ENCODE measurements at regions not wholly inside any gene's neighbourhood (a gene's known extent, or its start where the extent isn't known, plus 50 kb on each side); places are given as distances from the start of the nearest gene placed in this dataset.

DNA sequence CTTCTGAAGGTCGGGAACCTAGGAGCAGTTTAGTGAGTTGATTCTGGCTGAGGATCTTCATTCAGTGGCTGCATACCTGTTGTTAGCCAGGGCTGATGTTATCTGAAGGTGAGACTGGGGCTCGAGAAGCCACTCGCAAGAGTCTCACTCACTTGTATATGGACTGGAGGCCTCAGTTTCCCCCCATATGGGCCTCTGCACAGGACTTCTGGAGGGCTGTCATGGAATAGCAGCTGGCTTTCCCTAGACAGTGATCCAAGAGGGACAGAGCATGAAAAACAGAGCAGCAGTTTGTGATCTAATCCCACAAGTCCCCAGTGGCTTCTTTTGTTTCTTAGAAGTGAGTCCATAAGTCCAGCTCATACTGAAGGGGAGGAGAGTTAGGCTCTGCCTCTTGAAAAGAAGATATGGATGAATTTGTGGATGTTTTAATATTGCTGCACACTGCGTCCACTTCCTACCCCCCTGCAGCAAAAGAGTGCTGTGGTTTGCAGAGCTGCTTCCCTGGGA, 623.4 kb downstream of the CDH26 start:
- DNase-seq (ENCODE audit: low read depth), result no peak

DNA sequence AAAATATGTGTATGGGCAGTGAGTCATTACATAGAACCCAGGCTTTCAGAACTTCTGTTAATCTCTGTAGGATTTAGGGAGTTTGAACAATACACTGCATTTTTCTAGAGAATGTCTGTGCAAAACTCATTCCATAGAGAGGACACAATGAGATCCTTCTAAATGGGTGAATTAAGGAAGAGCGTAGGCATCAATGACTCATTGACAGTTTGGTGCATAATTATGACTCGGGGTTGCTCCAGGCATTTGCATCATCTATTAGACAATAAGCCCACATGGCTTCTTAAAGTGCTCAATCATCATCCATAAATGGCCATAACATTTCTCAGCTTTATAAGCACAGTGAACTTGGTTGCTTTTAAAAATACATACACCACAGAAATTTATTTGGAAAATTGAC, 625.5 kb downstream of the CDH26 start:
- DNase-seq (ENCODE audit: low read depth), result no peak

DNA sequence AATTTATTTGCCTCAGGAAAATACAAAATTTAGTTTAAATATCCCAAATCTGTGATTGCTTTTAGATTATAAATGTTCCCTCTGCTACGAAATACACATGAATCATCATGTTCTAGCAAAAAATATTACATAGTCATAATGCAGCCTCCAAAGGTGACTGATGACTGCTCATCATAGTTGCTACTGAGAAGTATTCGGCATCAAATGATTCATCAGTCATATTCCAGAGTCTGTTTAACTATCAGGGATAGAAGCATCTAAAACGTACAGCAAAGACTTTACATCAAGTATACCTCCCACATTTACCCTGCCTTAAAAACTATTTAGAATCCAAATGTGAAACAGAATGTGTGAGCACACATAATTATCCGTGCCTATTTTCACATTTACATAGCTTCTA, 626.0 kb downstream of the CDH26 start:
- DNase-seq (ENCODE audit: low read depth), result no peak

DNA sequence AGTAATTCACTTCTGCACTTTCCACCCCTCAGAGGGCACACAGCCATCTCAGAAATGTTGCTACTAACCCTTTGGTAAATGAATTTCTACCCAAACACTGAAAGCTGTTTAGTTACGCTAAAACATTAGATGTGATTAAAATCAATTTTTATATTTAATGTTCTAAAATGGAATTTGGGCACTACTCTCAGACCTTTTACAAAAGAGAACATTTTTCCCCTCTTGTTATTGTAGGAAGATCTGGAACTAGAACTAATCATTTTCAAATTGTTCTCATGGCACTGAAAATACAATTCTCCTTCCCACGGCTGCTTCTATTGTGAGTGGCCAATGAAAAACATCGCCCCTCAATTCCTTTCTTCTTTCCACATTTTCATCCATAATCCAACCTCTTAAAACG, 627.4 kb downstream of the CDH26 start:
- no peak for DNase-seq (ENCODE audit: low read depth)

DNA sequence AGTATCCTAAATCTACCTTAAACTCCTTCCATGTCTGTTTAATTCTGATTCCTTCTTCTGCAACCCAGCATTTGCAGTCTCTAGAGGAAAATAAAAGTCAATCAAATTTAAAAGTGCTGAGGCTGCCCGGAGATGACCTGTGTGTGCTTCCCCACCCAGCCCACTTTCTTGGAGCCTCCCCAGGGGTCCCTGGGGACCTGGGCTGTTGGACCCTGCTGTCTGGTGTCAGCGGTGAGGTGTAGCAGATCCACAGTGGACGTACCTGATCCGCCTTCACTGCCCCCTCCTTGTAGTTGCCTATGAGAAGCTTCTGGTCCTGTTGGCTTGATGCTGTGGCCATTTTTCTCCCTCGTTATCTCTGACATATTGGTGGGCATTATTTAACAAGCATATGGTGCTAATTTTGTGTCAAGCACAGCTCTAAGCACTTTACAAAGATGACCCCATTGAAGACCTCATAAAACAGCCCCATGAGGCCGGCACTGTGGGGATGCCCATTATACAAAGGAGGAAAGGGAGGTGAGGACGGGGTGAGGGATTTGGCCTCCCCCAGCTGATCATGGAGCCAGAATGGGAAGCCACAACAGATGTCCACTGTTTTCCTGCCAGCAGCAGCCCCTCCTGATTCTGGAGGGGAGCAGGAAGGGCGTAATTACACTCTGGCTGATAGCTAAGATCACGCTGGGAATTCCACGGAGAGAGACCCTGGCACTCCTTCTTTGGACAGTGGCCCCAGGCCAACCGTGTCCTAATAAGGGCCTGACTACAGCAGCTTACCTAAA, 628.2 kb downstream of the CDH26 start:
- no peak for DNase-seq (ENCODE audit: low read depth)

DNA sequence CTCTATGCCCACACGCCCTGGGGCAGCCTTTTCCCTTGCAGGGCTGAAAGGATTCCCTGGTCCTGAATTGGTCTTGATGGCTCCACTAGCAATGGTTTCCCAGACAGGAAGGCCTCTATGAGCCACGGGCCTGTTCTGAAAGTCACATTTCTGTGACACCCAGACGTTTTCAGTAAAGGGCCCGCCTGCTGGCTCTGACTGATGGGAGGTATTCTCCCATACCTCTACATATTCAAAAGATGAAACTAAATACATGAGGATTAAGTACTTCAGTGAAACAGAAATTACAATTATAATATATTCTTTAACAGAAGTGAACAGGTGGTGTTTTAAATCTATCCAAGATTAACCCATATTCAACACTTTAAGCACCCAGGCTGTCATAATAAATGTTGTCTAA, 629.8 kb downstream of the CDH26 start:
- no peak for DNase-seq (ENCODE audit: low read depth)

DNA sequence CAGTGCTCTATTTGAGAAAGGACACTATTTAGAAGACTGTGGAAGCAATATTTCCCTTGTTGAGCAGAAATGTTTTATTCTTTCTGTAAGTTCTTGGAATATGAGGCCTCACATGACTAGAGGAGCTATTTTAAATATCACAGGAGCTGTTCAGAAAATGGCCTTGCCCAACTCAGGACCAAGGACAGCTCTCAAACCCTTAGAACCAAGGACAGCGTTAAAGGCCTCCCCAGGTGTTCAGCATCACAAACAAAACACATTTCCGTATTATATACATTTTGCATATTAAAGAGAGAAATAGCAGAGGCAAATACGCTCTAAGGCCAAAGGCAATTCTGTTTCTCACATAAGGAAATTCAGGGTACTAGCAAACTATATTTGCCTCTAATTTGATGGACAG, 631.4 kb downstream of the CDH26 start:
- DNase-seq (ENCODE audit: low read depth), result no peak

DNA sequence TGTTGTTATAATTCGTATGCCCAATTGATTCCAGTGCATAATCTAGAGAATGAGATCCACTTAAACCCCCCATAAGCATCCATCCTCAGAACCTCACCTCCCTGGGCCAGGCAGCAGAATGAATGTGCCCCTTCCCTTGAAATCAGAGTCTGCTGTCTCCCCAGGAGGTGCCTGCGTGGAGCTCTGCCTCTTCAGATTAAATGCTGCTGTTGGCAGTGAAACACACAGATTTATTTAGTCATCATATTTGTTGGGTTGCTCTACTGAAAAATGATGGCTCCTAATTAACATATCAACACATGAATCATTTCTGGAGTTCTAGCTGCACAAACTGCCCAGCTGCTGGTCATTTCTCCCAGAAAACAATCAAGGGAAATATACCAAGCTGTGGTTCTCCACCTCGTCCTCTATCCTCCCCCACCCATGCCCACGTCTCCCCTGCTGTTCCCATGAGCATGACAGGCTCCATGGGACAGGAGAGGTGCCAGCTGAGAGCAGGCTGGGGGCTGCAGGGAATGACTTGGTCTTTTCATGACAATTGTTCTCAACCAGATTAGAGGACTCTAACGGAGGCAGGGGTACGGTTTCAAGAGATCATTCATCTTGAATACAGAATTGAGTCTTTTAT, 633.1 kb downstream of the CDH26 start:
- DNase-seq (ENCODE audit: low read depth), result no peak

DNA sequence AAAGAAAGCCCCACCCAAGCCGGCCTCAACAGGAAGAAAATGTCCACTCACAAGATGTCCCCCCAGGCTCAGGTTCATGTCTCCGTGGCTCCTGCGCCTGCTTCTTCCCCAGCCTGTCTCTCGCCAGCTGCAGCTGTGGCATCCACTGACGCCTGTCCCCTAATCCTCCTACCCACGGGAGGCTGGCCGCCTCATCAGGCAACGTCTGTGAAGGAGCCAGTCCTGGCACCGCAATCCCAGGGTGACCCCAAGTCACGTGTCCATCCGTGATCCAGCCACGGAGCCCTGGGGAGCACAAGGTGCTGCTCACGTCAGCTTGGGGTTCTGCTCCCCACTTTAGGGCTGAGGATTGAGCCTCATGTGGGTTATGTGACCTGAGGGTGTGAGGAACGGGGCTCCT, 640.3 kb downstream of the CDH26 start:
- no peak for DNase-seq (ENCODE audit: low read depth)

DNA sequence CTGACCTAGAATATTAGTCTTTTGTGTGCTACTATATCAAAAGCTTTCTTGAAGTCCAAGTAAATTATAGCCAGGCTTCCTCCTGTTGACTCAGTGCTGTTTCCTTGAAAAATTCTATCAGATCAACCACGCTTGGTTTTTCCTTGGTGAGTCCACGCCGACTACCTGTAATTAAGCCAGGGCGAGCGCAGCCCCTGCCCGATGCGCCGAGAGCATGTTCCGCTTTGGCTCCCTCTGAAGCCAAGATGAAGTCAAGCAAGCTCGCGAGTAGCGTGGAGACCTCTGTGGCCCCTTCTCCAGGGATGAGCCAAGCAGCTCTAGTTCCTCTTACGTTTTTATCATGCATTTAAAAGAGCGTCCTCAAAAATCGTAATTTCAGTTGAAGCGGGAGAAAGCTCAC, 641.2 kb downstream of the CDH26 start:
- DNase-seq (ENCODE audit: low read depth), result no peak

DNA sequence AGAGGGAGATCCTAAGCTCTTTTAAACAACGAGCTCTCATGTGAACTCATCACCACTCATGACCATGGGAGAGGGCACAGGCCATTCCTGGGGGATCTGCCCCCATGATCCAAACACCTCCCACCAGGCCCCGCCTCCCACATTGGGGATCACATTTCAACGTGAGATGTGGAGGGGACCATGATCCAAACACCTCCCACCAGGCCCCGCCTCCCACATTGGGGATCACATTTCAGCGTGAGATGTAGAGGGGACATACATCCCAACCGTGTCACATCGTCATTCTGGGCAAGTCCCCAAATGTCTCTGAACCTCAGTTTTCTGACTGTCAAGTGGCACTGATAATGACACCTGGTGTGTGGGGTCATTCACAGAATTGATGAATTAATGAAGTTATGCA, 641.8 kb downstream of the CDH26 start:
- DNase-seq (ENCODE audit: low read depth), result no peak

DNA sequence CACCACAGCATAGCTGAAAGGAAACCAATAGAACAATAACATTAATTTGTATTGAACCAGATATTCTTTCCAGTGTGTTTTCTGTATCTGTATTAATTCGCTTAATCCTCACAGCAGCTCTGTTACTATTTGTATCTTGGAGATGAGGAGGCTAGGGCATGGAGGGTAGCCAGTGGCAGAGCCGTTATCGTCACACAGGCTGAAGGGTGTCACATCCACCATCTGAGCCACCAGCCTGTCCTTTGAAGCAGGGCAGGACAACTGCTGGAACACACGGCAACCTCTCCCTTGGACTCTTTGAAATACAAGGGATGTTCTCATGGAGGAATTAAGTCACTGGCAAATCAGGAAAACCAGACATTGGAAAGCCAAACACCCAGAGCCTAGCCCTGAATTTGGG, 628.0 kb upstream of the CDH4 start:
- no peak for DNase-seq (ENCODE audit: low read depth)

DNA sequence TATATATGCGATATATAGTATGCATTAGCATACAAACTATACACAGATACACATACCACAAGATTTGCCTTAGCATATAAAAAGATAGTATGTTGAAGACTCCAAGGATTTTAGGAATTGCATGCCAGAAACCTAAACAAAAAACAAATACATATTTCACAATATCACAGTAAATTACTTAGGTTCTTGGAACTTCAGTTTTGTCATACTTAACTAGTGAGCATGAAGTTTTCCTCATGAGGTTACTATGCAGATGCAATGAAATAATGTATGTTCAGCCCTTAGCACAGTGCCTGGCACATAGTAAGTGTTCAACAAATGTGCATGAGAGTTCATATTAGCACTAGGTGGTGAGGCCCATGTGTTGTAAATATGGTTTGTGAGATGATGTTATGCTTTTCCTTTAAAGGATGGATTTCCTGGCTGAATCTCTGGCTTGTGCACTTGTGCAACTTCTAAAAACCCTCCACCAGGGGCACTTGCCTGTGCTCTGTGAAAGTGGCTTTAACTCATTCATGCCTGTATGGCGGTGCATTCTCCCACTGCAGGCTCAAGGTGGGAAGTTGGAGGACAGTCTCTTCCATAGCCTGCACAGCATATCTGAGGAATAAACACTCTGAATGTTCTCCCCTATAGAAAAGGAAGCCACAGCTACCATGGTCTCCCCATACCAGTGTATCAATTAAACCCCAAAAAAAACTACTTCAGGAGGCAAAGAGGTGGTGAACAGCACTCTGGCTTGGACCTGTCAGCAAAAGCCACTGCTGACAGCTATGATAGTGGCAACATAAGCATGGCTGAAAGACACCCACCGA, 624.1 kb upstream of the CDH4 start:
- DNase-seq (ENCODE audit: low read depth), result no peak

DNA sequence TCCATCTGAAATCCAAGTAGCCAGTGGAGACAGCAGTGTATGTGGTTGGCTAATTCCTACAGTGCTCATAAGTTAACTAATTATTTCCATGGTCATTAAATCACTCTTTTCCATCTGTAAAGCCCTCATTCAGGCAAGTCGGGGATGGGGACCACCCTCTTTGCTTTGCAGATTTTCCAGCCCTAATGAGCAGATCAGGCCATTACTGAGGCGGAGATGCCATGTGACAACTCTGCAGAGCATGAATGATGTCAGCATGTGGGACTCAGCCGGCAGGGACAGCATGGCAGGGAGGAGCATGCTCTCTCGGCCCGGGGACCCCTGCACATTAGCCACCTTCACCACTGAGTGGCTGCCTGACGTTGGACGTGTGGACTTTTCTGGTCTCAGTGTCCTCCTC, 623.3 kb upstream of the CDH4 start:
- DNase-seq (ENCODE audit: low read depth), result no peak

DNA sequence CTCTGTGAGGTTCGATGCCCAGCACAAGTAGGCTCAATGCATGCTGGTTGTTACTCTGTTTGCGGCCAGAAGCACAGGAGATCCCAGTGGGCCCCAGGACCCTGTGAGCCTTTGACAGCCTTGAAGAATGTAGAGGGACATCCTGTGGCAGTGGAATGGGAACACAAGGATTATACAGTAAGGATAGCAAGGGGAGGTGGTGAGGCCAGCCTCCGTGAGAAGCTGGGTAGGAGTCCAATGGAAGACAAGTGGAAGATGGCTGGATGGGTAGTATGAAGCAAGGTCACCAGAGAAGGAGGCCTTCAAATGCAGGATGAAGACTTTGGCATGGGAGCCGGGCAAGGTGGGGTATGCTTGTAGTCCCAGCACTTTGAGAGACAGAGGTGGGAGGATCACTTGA, 622.9 kb upstream of the CDH4 start:
- no peak for DNase-seq (ENCODE audit: low read depth)

DNA sequence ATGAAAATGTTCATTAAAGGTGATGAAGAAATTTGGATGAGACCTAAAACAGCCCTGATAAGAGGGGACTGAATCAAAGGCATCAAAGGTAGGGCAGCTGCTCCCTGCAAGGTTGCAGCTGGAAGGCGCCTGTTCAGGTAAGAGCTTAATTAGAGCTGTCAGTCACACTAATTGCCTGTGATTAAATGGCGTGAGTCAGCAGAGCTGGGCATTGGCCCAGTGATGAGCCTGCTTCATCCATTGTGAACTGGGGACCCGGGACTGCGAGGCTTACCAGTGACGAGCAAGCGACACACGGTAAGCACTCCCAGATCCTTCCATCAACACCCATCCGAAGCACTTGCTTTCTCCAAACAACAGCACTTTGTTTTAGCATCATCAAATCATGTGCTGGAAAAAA, 621.5 kb upstream of the CDH4 start:
- DNase-seq (ENCODE audit: low read depth), result no peak

DNA sequence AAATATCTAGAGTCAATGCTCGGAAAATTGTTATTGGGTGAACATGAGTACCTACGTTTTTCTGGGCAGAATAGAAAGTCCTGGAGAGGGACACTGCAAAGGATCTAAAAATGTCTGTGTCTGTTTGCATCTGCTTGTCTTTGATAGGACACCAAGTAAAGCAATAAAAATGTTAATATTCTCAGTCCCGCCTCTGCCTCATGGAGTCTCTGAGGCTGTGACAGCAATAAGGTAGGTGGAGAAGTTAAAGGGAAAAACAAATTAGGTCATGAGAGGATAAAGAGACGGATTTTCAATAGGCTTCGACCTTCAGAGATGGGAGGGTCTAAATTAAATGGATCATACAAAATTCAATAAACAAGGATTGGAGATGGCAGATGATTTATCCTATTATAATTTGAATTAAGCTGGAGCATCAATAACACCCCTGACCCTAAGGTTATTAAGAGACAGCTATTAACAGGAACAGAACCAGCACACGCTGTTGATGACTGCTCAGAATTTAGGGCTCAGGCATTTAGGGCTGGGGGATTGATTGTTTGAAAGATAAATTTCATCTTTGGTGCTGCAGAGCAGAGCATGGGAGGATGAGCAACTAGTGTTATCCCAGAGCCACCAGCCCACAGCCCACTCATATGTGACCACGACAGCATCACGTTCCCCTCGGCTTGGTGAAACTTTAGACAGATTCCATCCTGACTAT, 620.3 kb upstream of the CDH4 start:
- DNase-seq (ENCODE audit: low read depth), result no peak

DNA sequence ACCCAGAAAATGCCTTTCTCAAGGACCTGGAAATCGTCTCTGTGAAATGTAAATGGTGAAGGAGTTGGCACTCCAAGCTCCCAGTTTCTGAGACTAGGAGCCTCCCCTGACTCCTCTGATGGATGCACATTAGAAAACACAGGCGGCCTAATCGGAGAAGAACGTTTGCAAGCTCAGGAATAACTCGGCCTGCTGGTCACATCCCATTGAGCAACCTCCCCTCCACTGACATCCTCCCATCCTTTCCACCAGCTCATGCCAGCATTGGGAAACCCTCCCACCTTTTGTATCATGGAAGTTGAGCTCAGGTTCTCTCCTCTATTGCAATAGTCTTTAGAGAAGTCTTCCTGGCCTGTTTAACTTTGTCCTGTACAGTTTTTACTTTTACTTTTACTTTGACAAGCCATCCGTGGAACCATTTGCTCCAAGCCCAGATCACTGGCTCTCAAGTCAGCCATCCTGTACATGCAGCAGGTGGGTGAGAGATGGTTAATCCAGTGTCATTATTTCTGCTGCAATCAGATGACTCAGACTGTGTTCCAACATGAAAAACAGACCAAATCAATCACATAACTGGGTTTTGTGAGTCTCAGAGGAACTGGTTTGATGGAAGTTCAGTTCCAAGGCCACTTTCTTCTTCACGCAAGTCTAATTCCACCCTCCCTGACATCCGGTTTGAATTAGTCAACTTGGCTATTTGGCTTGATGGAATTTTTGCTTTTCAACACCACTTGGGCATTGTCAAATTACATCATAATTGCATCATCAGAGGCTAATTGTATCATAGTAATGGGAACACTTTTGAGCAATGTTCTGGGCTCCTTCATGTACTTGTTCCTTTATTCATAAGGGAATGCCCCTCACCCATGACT, 619.4 kb upstream of the CDH4 start:
- no peak for DNase-seq (ENCODE audit: low read depth)

DNA sequence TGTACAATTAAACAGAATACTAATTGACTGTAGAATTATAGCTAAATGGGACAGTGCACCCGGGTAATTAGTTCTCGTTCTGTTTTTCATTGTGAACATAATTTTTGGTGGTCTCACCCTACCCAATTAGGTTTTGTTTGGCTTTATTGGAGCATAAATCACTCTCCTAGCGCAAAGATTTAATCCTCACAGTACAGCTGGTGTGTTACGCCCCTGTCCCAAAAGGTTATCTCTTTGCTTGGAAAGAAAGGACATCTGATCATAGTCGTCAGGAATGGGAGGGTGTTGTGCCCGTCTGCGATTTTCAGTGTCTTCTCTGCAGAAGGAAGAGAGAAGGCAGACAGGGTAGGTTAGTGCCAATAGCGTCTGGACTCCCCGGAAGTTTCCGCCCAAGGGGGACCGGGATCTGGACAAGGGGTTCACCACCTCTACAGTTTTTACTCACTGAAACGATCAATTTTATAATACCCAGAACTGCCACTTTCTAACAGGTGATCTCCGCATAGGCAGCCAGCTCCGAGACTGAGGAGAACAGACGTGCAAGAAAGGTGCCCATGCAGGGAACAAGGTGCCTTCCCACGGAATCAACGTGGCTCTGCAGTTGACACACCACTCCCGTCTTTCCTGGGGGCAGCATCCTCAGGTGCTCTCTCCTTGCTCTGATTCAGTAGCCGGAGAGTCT, 617.4 kb upstream of the CDH4 start:
- no peak for DNase-seq (ENCODE audit: low read depth)

DNA sequence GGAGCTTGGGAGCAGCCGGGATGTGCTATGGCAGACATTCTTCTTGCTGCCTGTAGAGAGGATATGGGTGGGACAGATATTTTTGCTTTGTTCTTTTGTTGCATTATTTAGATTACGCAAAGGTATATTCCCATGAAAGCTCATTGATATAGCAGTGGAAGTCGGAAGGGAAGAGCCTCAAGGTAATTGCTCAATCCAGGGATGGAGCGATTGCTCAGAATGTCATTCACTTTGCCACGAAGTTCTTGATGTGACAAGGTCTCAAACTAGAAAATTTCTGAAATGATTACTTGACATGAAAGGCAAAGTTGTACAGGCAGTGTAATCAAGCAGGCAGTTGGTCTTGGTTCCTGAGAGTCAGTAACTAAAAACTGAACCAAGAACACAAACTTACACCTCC, 615.6 kb upstream of the CDH4 start:
- no peak for DNase-seq (ENCODE audit: low read depth)

DNA sequence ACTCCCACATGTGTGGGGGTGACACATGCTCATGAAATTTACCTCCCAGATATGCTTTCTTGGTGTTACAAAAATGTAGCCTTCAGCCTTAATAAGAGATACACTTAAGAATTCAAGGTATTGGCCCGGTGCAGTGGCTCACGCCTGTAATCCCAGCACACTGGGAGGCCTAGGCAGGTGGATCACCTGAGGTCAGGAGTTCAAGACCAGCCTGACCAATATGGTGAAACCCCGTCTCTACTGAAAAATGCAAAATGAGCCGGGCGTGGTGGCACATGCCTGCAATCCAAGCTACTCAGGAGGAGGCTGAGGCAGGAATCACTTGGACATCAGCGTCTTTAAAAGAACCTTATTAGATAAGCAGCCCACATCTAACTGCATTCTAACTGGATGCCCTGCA, 614.3 kb upstream of the CDH4 start:
- DNase-seq (ENCODE audit: low read depth), result no peak
